HEK293 (cell line): ENCODE measurements at regions not wholly inside any gene's neighbourhood (a gene's known extent, or its start where the extent isn't known, plus 50 kb on each side); places are given as distances from the start of the nearest gene placed in this dataset.

ENCODE experiments used
- BCL11B ChIP-seq: fragments of 450-650 bp; formaldehyde crosslinking; IDR thresholded peaks from 2 replicates; pipeline ENCODE4 v1.5.1; 2016; ENCODE audit warnings: low read depth, missing biosample characterization, missing genetic modification characterization
- FEZF1 ChIP-seq: fragments of 450-650 bp; formaldehyde crosslinking; IDR thresholded peaks from 2 replicates; pipeline ENCODE4 v1.5.1; 2016; ENCODE audit warnings: missing biosample characterization, missing genetic modification characterization
- GLI2 ChIP-seq: fragments of 450-650 bp; formaldehyde crosslinking; IDR thresholded peaks from 2 replicates; pipeline ENCODE4; 2017; ENCODE audit warnings: missing biosample characterization, missing genetic modification characterization, low read depth, borderline replicate concordance
- KLF1 ChIP-seq: fragments of 450-650 bp; formaldehyde crosslinking; IDR thresholded peaks from 2 replicates; pipeline ENCODE4 v1.5.1; 2016; ENCODE audit warnings: missing biosample characterization, missing genetic modification characterization
- MZF1 ChIP-seq: fragments of 450-650 bp; formaldehyde crosslinking; IDR thresholded peaks from 2 replicates; pipeline ENCODE4 v1.5.1; 2017; ENCODE audit warnings: missing biosample characterization, missing genetic modification characterization, borderline replicate concordance
- SCRT1 ChIP-seq: fragments of 450-650 bp; formaldehyde crosslinking; IDR thresholded peaks from 2 replicates; pipeline ENCODE4 v1.5.1; 2016; ENCODE audit warnings: missing biosample characterization, missing genetic modification characterization, borderline replicate concordance
- TSHZ1 ChIP-seq: fragments of 450-650 bp; formaldehyde crosslinking; IDR thresholded peaks from 2 replicates; pipeline ENCODE4 v1.5.1; 2016; ENCODE audit warnings: missing biosample characterization, missing genetic modification characterization, borderline replicate concordance
- ZBTB17 ChIP-seq: fragments of 450-650 bp; formaldehyde crosslinking; IDR thresholded peaks from 2 replicates; pipeline ENCODE4 v1.5.1; 2016; ENCODE audit warnings: missing biosample characterization, missing genetic modification characterization
- ZBTB44 ChIP-seq: fragments of 450-650 bp; IDR thresholded peaks from 2 replicates; pipeline ENCODE4 v1.5.1; 2018; ENCODE audit warnings: missing biosample characterization, mild to moderate bottlenecking, missing genetic modification characterization
- ZFP41 ChIP-seq: fragments of 450-650 bp; formaldehyde crosslinking; IDR thresholded peaks from 2 replicates; pipeline ENCODE4 v1.5.1; 2016; ENCODE audit warnings: missing biosample characterization, missing genetic modification characterization, borderline replicate concordance
- ZNF274 ChIP-seq, 2 experiments: fragments of 200-500 bp in 1 of 2; fragments of 450-650 bp in 1 of 2; sonication (Bioruptor generic) in 1 of 2; formaldehyde crosslinking in 1 of 2; IDR thresholded peaks; 2 replicates each; pipeline versions ENCODE4 v1.5.1 to v1.6.1; 2014 to 2016; ENCODE audit warnings: borderline replicate concordance in 1 of 2, inconsistent platforms in 1 of 2, low read length in 1 of 2, missing biosample characterization in 1 of 2, missing genetic modification characterization in 1 of 2
- ZNF302 ChIP-seq: fragments of 450-650 bp; formaldehyde crosslinking; IDR thresholded peaks from 2 replicates; pipeline ENCODE4 v1.5.1; 2016; ENCODE audit warnings: missing biosample characterization, missing genetic modification characterization, low read depth
- ZNF423 ChIP-seq: fragments of 450-650 bp; formaldehyde crosslinking; IDR thresholded peaks from 2 replicates; pipeline ENCODE4 v1.5.1; 2016; ENCODE audit warnings: missing biosample characterization, missing genetic modification characterization
- ZNF501 ChIP-seq: fragments of 450-650 bp; formaldehyde crosslinking; IDR thresholded peaks from 2 replicates; pipeline ENCODE4 v1.5.1; 2016; ENCODE audit warnings: missing biosample characterization, missing genetic modification characterization
- ZNF510 ChIP-seq: fragments of 450-650 bp; formaldehyde crosslinking; IDR thresholded peaks from 2 replicates; pipeline ENCODE4 v1.5.1; 2018; ENCODE audit warnings: mild to moderate bottlenecking, missing genetic modification characterization, missing biosample characterization; ENCODE audit not compliant: insufficient replicate concordance
- ZNF571 ChIP-seq: fragments of 450-650 bp; formaldehyde crosslinking; IDR thresholded peaks from 2 replicates; pipeline ENCODE4 v1.5.0; 2017; ENCODE audit warnings: missing biosample characterization, missing genetic modification characterization
- ZNF660 ChIP-seq: fragments of 450-650 bp; IDR thresholded peaks from 2 replicates; pipeline ENCODE4 v1.5.1; 2018; ENCODE audit warnings: missing biosample characterization, mild to moderate bottlenecking, missing genetic modification characterization
- ZNF692 ChIP-seq: fragments of 450-650 bp; formaldehyde crosslinking; IDR thresholded peaks from 2 replicates; pipeline ENCODE4 v1.5.1; 2016; ENCODE audit warnings: missing biosample characterization, missing genetic modification characterization
- ZNF768 ChIP-seq: fragments of 450-650 bp; formaldehyde crosslinking; IDR thresholded peaks from 2 replicates; pipeline ENCODE4 v1.5.1; 2018; ENCODE audit warnings: missing biosample characterization, mild to moderate bottlenecking, missing genetic modification characterization
- ZNF776 ChIP-seq: fragments of 450-650 bp; formaldehyde crosslinking; IDR thresholded peaks from 2 replicates; pipeline ENCODE4 v1.5.0; 2017; ENCODE audit warnings: missing biosample characterization, missing genetic modification characterization, borderline replicate concordance
- ZSCAN23 ChIP-seq: fragments of 450-650 bp; formaldehyde crosslinking; IDR thresholded peaks from 2 replicates; pipeline ENCODE4 v1.5.1; 2016; ENCODE audit warnings: missing biosample characterization, missing genetic modification characterization
- ZSCAN30 ChIP-seq: fragments of 450-650 bp; IDR thresholded peaks from 2 replicates; pipeline ENCODE4 v1.5.1; 2018; ENCODE audit warnings: missing biosample characterization, mild to moderate bottlenecking, missing genetic modification characterization, moderate library complexity
- ZXDB ChIP-seq: fragments of 450-650 bp; formaldehyde crosslinking; IDR thresholded peaks from 2 replicates; pipeline ENCODE4 v1.5.1; 2016; ENCODE audit warnings: missing biosample characterization, missing genetic modification characterization
- TF ChIP-seq, protein P1 (sequence below): fragments of 450-650 bp; formaldehyde crosslinking; conservative IDR thresholded peaks from 2 replicates; pipeline ENCODE4 v1.5.1; 2016; ENCODE audit warnings: low read depth, missing biosample characterization, missing genetic modification characterization
- TF ChIP-seq, protein P2 (sequence below): fragments of 450-650 bp; formaldehyde crosslinking; IDR thresholded peaks from 2 replicates; pipeline ENCODE4 v1.5.1; 2017; ENCODE audit warnings: missing biosample characterization, missing genetic modification characterization

DNA sequence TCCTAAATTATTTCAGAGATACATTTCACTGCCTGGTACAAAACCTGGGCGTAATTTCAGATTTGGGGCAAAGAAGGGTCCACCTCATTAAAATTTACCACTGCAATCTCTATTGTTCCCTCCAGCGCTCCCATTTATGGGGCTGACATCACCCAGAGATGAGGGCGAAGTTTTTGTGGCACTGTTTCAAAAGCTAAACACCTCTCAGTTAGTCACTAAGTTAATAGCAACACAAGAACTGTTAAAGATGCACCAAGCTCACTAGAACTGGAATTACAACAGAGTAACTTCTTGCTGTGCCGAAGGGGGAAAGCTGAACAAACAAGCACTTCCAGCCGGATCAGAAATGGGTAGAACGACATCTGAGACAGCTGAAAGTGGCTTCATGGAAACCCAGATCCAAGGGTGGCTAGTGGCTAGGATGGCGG, 179.4 kb downstream of the GATA3 start (continued):
- TF ChIP-seq ZNF660 (tag by site-specific recombination) (peak; percentile 92), ZNF776 (tag by site-specific recombination) (no peak), SCRT1 (tag by site-specific recombination) (peak; percentile 44; the same call in 1 of the 2 replicates), FEZF1 (tag by site-specific recombination) (peak; percentile 98), GLI2 (no peak), MZF1 (tag by site-specific recombination) (peak; percentile 52; the same call in 1 of the 2 replicates), ZBTB44 (peak; percentile 74), ZNF302 (tag by site-specific recombination) (no peak), ZNF274 (IDR thresholded peaks at IDR 0.05; ENCODE audit: low read length) (no peak), ZNF274 (tag by site-specific recombination; IDR thresholded peaks at IDR 0.05; ENCODE audit: borderline replicate concordance) (no peak), ZSCAN23 (no peak), ZBTB17 (tag by site-specific recombination) (peak; percentile 94), ZNF510 (peak; percentile 19), ZNF571 (tag by site-specific recombination) (no peak), ZNF692 (tag by site-specific recombination) (peak; percentile 94), ZNF501 (peak; percentile 72; the same call in 1 of the 2 replicates), ZNF423 (tag by site-specific recombination) (no peak), ZSCAN30 (peak; percentile 80), KLF1 (tag by site-specific recombination) (0 out of 2 replicates have a peak, but pooled peaks have one; percentile 29), ZNF768 (tag by site-specific recombination) (0 out of 2 replicates have a peak, but pooled peaks have one; percentile 23), ZFP41 (no peak), BCL11B (peak; percentile 61; the same call in 1 of the 2 replicates), TSHZ1 (peak; percentile 21; the same call in 1 of the 2 replicates), ZXDB (tag by site-specific recombination) (peak; percentile 64)
- TF ChIP-seq, protein P1, sequence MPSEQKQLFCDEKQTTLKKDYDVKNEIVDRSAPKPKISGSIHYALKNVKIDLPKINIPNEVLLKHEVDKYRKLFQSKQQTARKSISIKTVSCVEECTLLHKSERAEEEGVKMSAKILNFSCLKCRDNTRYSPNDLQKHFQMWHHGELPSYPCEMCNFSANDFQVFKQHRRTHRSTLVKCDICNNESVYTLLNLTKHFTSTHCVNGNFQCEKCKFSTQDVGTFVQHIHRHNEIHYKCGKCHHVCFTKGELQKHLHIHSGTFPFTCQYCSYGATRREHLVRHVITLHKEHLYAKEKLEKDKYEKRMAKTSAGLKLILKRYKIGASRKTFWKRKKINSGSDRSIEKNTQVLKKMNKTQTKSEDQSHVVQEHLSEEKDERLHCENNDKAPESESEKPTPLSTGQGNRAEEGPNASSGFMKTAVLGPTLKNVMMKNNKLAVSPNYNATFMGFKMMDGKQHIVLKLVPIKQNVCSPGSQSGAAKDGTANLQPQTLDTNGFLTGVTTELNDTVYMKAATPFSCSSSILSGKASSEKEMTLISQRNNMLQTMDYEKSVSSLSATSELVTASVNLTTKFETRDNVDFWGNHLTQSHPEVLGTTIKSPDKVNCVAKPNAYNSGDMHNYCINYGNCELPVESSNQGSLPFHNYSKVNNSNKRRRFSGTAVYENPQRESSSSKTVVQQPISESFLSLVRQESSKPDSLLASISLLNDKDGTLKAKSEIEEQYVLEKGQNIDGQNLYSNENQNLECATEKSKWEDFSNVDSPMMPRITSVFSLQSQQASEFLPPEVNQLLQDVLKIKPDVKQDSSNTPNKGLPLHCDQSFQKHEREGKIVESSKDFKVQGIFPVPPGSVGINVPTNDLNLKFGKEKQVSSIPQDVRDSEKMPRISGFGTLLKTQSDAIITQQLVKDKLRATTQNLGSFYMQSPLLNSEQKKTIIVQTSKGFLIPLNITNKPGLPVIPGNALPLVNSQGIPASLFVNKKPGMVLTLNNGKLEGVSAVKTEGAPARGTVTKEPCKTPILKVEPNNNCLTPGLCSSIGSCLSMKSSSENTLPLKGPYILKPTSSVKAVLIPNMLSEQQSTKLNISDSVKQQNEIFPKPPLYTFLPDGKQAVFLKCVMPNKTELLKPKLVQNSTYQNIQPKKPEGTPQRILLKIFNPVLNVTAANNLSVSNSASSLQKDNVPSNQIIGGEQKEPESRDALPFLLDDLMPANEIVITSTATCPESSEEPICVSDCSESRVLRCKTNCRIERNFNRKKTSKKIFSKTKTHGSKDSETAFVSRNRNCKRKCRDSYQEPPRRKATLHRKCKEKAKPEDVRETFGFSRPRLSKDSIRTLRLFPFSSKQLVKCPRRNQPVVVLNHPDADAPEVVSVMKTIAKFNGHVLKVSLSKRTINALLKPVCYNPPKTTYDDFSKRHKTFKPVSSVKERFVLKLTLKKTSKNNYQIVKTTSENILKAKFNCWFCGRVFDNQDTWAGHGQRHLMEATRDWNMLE (tag by site-specific recombination): 0 out of 2 replicates have a peak, but pooled peaks have one; percentile 36
- TF ChIP-seq, protein P2, sequence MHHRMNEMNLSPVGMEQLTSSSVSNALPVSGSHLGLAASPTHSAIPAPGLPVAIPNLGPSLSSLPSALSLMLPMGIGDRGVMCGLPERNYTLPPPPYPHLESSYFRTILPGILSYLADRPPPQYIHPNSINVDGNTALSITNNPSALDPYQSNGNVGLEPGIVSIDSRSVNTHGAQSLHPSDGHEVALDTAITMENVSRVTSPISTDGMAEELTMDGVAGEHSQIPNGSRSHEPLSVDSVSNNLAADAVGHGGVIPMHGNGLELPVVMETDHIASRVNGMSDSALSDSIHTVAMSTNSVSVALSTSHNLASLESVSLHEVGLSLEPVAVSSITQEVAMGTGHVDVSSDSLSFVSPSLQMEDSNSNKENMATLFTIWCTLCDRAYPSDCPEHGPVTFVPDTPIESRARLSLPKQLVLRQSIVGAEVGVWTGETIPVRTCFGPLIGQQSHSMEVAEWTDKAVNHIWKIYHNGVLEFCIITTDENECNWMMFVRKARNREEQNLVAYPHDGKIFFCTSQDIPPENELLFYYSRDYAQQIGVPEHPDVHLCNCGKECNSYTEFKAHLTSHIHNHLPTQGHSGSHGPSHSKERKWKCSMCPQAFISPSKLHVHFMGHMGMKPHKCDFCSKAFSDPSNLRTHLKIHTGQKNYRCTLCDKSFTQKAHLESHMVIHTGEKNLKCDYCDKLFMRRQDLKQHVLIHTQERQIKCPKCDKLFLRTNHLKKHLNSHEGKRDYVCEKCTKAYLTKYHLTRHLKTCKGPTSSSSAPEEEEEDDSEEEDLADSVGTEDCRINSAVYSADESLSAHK (tag by site-specific recombination): peak; percentile 83
